ENCODE measurements at regions not wholly inside any gene's neighbourhood (a gene's known extent, or its start where the extent isn't known, plus 50 kb on each side); places are given as distances from the start of the nearest gene placed in this dataset.
"Not testable (repeated sequence)": the region's sequence is repeated elsewhere in the genome, so short reads cannot be mapped to it uniquely, and the experiment has no call there.

DNA sequence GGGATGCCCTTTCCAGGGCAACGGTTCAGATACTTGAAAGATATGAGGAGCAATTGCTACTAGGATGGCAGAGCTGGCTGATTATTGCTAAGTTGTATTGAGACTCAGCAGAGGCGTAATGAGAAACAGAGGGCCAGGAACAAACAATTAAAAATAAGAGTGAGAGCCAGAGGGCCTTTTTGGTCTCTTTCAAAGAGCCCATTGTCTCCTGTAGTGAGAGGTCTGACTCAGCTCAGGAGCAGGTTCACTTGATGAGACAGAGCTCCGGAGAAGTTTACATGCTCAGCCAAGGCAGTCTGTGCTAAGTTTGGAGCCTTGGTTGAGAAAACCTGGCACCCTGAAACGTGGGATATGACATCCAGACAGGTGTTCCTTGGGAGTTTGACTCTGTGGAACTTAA lies 303.9 kb upstream of the DLGAP1 start:
- no peak for DNase-seq

DNA sequence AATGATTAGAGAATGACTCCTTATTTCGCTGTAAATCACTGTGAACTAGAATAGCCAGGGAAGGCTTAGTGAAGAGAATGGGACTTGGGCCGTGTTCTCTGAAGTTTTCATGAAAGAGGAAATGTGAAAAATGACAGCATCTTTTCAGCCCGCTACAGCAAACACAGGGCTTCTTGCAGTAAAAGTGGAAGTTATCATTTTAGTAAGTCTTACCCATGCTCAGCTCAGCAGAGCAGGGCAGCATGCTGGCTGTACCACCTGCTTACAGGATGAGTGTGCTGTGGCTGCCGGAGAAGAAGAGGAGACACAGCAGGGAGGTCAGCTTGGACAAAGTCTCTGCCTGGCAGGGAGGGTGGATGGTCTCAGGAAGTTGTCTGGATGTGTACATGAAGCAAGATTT lies 300.7 kb upstream of the DLGAP1 start:
- DNase-seq, result no peak

DNA sequence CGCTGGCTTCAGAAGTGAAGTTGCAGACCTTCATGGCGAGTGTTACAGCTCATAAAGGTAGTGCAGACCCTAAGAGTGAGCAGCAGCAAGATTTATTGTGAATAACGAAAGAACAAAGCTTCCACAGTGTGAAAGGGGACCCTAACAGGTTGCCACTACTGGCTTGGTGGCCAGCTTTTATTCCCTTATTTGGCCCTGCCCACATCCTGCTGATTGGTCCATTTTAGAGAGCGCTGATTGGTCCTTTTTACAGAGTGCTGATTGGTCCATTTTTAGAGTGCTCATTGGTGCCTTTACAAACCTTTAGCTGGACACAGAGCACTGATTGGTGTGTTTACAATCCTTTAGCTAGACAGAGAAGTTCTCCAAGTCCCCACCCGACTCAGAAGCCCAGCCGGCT lies 298.0 kb upstream of the DLGAP1 start:
- DNase-seq, result not testable (repeated sequence)

DNA sequence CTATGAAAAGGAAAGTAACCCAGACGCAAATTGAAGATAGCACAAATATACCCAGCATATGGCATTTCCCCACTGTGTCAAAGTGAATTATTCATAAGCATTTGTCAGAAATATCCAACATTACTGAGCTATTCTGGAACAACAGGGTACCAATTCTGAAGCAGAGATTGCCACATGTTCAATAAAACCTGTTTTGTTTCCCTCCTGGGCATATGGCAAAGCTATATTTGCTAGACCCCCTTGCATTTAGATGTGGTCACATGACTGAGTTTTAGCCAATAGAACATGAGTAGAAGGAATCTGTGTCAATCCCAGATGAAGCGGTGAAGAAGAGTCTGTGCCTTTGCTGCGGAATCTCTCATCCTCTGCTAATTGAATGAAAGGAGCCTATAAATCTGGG lies 296.4 kb upstream of the DLGAP1 start:
- no peak for DNase-seq

DNA sequence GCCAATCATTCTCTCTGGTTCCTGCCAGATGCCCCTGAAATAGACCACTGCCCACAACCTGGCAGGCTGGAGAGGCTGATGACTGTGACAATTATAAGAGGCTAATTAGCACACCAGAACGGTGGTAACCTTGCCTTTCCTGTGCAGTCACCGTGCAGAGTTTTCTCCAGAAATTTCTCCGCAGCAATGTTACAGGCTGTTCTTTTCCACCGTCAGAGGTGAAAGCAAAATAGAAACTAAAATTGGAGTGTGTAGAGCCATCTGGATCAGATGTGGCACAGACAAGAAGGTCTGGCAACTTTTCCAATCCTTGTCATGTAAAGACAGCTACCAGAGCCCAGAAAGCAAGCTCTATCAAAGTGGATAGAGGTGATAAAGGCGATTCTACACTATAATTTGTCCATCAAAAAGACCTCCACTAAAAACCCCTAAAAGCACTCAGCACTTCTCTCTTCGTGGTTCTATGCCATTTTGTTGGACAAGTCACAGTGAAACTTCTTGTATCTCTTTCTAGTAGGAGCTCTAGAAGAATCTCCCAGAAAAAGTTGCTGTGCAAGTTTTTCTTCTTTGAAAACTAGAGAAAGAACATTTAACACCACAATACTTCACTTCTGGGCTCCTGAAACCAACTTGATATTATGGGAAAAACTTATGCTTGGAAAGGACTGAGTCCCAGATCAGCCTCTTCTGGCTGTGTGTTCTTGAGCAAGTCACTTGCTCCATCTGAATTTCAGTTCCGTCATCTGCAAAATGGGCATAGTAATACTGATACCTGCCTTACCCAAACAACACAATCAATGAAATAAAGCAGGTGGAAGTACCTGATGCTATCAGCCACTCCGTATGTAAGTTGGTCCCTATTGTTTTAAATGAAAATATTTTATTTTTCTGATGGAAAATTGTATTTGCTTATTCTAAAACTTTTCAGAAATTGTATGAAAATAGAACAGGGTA lies 295.6 kb upstream of the DLGAP1 start:
- DNase-seq, result no peak

DNA sequence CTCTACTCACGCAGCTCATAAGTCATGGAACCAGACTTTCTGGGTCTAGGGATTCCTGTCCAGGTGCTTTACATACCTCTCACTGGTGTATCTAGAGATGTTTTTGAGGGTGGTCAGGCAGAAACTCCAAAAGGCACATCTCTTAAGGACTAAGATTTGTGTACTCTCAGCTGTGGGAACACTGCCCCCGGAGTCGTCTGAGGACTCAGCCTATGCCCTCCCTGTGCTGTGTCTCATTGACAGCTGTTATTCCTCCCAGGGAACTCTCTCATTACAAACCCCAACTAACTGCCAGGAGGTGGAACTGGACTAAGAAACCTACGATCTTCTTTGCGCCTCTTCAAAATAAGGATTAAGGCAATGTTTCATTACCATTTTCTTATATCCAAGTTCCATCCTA lies 293.9 kb upstream of the DLGAP1 start:
- no peak for DNase-seq

DNA sequence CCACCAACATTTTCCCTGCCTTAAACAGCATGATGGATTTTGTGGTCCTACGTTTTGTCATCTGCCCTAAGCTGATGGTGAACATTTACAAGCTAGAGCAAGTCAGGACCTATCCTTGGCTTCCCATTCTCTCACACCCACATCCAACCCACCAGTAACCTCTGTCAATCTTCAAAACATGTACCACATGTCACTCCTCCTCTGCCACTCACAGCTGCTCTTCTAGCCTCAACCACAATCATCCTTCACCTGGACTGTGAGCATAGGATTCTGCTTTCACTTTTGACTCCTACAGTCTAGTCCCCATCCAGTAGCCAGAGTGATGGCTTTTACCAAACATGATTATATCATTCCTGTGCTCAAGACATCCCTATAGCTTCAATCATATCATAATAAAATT lies 279.8 kb upstream of the DLGAP1 start:
- DNase-seq, result no peak

DNA sequence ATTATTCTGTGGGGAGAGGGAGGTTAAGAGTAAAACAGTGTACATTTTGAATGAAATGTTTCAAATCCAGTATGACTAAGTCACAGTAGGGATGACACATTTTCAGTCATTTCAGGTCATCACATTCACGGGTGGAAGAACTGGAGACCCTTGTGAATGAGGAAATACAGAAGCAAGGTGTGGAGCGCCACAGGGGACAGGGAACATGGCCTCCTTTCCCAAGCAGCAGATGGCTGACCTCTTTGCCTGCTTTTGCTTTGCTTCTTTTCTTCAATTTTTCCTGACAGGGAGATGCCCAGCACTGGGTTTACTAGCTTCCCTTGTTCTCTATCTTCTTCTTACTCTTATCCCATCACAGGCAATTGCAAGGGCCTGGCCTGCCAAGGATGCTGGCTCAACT lies 278.9 kb upstream of the DLGAP1 start:
- no peak for DNase-seq

DNA sequence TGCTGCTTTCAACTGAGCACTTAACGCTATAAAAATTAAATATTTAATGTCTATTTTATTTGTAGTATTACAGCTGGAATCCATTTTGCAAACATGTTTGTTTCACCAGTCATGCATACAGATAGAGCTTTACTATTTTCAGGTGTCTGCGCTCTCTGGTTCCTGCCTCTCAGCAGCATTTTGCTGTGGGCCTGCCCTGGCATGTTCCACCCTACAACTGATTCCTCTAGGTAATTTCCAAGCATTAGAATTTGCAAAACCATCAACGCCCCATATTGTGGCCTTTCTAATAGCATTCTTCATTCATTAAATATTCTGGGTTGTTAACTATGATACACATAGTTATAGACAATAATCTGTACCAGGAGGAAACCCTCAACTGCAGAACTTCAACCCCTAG lies 266.4 kb upstream of the DLGAP1 start:
- no peak for DNase-seq

DNA sequence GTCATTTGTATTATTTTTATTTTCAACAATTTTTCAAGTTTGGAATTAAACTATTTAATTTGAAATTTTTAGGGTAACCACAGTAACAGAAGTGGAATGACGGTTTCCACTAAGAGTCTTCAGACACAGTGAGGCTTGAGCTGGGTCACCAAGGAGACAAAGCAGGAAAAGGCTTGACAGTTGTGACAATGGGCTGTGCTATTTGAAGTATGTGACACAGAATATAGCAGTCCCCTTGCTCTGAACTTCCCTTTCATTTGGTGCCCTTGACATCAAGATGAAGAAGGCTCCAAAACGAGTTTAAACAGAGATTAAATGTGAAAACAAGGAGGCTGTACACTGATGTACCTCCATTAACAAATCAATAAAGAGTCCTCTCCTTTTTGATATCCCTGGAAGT lies 265.4 kb upstream of the DLGAP1 start:
- no peak for DNase-seq

DNA sequence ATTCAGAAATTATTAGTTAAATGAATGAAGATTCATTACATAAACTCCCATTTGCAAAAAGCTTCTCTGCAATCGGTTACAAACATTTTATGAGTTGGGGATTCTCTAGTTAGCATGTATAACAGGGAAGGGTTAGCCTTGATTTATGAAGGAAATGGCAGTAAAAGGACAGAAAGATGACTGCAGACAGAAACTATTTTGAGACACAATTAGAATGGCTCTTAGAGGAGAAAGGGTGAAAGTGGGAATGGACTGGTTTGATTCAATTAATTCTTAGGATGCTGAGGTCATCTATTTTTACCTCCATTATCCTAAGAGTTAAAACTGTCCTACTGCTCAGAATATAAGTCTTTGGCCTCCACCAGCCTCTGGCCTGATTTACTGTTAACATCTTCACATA lies 250.8 kb upstream of the DLGAP1 start:
- DNase-seq, result no peak

DNA sequence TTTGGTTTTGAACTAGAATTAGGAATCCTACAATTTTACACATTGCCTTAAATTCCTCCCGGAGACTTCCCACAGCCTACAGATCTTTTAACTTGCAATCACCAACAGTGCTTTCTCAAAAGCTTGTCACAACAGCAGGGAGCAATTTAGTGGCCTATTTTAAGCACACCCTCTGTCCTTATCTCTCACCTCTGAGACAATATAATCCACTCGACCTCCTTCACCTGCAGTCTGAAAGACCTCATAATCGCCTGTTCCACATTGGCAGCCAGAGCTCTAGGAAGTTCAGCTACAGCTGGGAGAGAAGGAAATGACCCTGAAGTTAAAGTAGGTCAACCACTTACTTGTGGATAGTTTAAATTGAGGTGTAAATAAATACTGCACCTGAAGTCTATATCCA lies 249.7 kb upstream of the DLGAP1 start:
- DNase-seq, result no peak

DNA sequence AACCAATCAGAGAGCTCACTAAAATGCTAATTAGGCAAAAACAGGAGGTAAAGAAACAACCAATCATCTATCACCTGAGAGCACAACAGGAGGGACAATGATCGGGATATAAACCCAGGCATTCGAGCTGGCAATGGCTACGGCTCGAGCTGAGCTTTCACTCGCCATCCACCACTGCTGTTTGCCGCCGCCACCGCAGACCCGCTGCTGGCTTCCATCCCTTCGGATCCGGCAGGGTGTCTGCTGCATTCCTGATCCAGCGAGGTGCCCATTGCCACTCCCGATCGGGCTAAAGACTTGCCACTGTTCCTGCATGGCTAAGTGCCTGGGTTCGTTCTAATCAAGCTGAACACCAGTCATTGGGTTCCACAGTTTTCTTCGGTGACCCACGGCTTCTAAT lies 236.7 kb upstream of the DLGAP1 start:
- no peak for DNase-seq

DNA sequence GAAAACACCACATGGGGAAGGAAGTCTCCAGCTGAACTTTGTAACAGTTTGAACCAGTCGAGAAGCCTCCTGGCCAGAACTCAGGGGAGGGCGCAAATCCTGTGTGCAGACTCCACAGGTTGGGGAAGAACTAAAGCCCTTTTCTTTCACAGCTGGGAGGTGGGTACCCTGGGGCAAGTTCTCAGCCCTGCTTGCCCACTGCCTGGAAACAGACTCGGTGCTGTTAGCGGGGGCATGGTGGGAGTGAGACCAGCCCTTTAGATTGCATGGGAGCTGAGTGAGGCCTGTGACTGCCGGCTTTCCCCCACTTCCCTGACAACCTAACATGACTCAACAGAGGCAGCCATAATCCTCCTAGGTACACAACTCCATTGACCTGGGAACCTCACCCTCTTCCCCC lies 223.6 kb upstream of the DLGAP1 start:
- DNase-seq, result not testable (repeated sequence)

DNA sequence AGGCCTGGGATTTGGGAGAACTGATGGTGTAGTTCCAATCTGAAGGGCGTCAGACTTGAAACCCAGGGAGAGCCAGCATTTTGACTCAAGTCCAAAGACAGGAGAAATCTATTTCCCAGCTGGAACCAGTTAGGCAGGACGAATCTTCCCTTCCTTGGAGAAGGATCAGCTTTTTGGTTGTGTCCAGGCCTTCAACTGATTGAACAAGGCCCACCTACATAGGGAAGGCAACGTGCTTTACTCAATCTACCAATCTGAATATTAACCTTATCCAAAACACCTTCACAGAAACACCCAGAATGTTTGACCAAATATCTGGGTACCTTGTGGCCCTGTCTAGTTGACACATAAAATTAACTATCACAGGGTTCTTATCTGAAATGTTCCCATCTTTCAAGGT lies 221.9 kb upstream of the DLGAP1 start:
- no peak for DNase-seq

DNA sequence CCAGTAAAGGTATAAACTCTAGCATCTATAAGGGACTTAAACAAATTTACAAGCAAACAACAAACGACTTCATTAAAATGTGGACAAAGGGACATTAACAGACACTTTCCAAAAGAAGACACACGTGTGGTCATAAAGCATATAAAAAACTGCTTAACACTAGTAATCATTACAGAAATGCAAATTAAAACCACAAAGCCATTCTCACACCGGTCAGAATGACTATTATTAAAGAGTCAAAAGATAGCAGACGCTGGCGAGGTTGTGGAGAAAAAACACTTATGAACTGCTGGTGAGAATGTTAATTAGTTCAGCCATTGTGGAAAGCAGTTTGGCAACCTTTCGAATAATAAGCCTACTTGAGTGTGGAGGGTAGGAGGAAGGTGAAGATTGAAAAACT lies 217.1 kb upstream of the DLGAP1 start:
- no peak for DNase-seq

DNA sequence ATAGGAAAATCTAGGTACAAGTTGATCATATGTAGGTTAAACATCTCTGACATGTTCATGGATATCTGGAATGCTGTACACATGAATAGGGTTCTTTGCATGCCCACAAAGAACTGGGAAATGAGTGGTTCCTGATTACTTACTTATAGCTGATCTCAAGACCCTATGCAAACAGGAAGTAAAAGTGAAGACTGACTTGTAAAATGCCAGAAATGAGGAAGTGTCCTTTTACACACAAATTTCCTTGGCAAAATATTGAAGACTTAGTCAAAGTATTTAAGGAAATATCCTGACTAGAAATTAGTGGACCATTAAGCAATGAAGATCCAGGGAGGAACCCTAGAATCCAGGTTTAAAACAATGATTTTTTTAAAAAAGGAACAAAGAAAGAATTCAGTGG lies 203.7 kb upstream of the DLGAP1 start:
- DNase-seq, result no peak

DNA sequence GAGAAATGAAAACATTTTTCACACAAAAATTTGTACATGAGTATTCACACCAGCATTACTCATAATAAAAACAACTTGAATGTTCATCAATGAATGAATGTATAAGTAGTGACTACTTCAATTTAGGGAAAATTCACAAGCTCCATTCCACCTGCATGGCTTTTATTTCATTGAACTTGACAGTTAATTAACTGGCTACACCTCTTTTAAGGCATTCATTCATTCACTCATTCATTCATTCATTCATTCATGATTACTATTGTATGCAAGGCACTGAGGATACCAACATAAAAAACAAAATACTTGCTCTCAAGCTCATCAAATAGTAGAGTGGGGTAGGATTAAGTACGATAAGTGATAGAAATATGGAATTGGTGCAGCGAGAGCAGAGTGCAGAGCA lies 198.3 kb upstream of the DLGAP1 start:
- no peak for DNase-seq

DNA sequence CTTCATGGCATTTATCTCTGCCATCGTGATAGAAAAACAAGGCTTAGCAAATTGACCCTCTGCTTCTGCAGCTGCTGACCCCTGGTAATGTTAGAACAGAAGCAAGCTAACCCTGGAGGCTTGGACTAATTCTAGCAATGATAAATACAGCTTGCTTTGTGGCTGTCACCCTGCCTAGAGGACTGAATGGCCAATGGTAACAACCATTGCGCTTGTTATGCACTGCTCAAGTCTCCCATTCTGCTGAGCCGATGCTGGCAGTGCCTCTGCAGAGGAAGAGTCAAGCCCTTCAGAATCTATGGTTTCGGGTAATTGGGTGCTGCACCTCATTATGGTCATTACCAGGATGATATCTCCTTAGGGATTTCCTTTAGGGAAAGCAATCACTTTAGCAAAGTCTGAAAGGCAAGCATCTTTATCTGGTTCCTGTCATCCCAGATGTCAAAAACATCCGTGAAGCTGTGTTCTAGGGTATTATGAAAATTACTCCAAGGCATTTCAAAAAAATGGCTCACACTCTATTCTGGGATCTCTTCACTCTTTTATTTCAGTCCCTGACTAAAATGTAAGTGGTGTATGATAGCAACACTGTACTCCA lies 186.8 kb upstream of the DLGAP1 start:
- no peak for DNase-seq

DNA sequence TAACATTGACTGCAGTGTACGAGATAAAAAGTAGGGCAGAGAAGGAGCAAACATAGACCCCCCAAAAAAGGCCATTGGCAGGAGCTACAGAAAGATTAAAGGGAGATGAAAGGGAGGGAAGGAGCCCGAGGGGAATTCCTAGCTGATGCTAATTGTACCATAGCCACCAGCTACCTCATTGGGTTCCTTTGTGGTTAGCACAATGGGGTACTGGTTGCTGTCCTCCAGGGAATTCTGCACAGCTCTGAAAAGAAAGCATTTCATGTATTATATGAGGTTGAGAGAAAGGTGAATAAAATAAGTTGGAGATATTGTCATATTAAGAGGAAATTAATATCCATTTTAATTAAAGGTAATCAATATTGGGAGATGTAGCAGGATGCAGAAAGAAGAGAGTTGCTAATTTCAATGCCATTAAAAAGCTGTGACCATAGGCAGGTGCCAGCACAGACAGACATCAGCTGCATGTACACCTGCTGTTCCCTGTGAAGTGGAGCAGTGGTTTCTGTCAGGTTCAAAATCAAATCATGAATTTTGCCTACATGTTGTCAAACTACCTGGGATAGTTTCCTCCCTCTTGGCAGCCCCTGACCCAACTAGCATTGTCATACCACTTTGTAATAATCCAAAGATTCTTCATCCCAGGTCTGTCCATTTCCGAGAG lies 185.4 kb upstream of the DLGAP1 start:
- no peak for DNase-seq

DNA sequence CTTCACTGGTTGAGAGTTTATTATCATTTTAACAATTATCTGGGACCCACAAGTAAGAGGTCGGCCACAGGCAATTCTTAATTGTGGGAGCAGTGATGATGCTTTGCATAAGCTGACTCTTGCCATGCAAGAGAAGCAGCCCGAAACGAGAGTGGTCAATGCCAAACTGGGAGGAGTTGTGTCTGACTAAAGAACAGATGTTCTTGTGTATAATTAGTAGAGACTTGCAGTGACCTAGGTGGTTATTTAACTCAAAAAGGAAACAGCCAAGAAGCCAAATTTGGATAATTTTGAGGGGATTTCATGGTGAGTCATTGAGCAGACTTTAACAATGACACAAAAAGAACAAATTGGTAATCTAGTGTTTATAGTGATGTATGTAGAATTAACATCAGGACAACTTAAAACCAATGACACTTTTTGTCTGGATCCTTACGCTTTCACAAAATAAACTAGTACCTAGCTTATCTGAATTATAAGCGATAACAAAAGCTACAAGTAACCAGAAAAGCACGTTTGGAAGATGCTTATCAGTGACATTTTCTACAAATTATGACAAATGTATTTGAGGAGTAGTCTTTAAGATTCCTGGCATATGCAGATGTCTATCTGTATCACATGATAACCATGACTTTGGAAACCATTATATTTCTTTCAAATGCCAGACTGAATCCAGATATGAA lies 184.7 kb upstream of the DLGAP1 start:
- DNase-seq, result no peak

DNA sequence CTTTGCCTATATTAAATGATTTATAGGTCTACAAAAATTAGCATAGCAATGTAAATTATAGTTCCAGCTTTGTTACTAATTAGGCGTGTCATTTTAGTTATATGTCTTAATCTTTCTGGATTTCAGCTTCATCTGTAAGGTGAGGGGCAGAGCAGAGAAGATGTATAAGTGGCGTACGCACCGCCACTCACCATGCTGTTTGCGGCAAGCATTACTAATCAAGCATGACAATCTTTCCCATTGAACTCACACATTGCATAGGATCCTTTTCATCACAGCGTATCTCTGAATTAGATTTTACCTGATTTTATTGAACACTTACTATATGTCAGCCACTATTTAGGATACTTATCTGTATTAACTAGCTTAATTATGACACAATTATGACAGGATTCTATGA lies 183.6 kb upstream of the DLGAP1 start:
- DNase-seq, result no peak

DNA sequence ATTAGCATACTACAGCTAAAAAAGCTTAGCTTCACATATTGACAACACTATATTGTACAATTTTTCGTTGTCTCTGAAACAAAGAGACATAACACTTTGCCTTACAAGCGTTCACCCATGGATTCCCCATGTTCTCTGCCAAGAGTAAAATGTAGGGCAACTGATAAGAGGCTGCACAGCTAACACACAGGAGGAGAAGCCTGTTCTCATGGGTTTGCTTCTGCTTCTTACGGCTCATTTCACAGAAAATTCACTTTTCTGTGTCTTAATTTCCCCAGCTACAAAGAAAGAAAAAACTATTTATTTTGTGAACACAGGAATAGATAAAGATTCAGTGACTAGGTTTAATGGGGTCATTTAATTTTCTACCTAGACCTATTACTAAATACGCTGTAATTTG lies 182.8 kb upstream of the DLGAP1 start:
- DNase-seq, result no peak

DNA sequence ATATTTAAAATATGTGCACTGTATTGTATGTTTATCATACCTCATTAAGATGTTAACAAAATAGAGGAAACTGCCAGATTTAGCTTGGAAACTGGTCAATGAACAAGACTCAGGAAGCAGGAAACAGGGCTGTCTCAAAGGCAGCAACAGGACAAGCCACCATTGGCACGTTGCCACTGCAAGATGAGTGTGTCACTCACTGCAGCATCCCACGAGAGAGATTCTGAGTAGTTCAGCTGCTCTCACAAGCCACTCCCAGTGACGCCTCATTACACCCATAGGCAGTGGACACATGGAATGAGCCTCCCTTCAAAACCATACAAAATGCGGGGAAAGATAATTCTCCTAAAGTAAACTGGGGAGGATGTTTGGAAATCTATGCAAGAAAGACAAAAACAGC lies 181.9 kb upstream of the DLGAP1 start:
- no peak for DNase-seq

Measured in stimulated activated CD4-positive, alpha-beta T cell treated with anti-CD3 and anti-CD28 coated beads, Interleukin-4, amount 100 ng/mL, for 24 hours (primary cell).